ENCODE measurements at regions not wholly inside any gene's neighbourhood (a gene's known extent, or its start where the extent isn't known, plus 50 kb on each side); places are given as distances from the start of the nearest gene placed in this dataset.

DNA sequence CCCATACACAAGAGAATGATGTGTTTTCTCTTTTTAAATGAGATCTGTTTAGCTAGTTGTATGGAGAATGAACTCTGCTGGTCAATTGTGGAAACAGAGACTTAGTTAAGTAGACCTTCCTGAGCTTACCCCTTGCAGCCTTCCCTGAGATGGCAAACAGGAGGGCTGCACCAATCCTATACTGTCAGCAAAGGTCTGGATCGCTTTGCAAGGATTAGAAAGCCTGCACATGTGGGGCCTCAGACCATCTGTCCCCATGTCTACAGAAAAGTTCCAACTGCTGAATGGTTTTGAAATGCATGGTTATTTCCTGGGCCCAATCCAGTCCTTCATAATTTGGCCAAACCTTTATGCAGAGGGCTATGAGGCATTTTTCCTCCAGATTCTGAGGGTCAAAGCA lies 183.9 kb upstream of the SLC10A2 start:
- DNase-seq = peak; percentile 3

DNA sequence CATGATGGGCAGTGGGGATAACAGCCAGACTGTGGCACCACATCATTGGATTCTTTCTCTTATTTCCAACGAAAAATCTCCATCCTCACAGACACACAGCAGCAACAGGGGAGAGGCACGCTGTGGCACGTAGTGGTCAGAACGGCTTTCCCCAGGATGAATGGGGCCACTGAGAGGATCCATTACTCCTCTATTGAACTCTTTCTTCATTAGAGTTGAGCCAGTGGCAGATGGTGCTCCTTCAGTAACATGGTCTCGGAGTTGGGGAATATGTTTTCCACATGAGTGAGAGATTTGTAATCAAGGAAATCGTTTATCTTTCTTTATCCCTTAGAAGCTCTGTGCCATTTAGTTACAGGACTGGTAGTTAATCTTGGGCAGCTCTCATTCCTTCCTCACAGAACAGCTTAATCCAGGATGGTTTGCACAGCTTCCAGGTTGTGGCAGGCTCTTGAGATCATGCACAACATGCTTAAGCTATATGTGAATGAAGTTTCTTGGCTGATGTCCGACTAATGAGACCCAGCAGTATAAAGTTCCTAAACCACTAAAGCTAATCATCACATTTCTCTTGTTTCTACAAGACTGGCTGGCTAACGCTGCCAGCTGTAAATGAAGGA lies 180.5 kb upstream of the SLC10A2 start:
- DNase-seq = no peak

DNA sequence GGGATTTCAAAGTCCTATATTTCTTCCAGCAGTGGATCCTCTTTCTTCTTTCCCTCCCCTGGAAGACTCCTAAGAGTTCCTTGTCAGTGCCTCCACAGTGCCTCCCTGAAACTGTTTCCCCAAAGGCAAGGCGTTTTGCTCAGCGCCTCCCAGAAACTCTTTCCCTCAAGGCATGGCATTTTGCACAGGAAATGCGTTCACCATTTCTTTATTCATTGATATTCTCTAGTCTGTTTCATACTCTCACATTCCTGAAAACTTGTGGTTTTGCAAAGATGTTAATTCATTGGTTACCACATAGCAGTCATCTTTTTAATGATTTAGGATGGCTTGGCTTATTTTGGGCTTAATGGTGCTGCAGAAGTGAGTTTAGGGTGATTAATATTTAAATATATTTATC lies 177.3 kb upstream of the SLC10A2 start:
- no peak for DNase-seq

DNA sequence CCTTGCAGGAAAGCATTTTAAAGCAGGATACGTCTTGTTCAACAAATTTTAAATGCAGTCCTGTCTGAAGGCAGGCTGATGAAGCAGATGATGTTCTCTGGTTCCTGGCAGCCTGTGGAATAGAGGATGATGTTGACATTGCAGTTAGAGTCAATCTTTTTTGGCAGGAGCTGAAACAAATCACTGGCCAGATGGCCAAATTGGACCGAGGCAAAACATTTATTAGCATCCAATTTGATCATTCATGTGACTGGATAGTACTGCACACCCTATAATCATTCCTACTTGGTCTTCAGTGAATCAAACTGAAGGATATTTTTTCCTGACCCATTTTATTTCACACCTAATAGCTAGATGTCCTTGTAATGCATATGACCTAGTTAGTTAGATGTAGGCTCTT lies 172.2 kb upstream of the SLC10A2 start:
- DNase-seq = no peak

DNA sequence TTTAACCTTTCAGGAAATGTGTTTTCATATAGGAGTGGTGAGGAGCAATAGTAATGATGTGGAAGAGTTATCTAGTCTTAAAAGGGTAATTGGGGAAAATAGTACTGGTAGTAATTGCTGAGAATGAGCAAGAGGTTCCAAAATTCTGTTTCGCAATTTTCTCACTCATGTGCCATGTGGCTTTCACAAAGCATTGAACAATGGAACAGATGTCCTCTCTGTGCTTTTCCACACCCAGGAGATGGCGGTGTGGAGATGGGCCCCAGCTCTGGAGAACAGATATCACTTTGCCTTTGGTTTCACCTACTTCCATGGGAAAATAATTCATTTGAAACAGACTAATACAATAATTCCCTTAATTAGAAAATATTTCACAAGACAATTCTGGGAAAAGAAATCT lies 170.0 kb upstream of the SLC10A2 start:
- DNase-seq = peak; percentile 7

DNA sequence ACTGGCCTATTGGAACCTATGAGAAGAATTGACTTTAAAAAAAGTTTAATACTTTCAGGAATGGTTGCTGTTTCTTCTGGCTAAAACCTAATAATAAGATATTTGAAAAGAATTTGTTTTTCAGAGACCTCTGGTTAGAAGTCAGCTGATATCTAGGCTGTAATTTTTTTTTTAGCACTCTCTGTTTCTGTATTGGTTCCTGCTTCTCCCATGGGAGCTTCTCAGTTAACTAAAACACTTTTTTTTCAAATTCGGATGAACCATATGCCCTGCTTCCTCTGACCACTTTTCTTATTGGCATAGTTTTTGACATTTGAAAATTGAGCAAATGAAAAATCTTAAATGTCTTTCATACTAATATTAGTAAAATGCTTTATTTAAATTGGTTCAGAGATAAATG lies 163.5 kb upstream of the SLC10A2 start:
- peak; percentile 61 for DNase-seq

DNA sequence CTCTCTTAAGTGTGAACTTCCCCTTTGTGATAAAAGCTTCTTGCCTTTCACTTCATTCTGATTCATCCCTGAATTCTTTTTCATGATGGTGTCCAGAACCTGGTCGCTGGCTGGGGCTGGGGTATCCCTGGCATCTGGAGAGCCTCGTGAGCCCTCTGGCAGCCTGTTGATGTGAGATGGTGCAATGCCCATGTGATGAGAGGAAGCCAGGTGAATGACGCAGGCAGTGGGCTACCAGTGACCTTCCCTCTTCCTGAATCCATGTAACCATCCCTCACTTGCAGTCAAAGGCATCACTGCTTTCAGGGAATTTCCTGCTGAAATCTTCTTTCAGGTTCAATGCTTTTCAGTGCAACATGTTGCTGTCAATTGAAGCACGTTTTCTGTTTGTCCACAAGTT lies 158.6 kb upstream of the SLC10A2 start:
- no peak for DNase-seq

DNA sequence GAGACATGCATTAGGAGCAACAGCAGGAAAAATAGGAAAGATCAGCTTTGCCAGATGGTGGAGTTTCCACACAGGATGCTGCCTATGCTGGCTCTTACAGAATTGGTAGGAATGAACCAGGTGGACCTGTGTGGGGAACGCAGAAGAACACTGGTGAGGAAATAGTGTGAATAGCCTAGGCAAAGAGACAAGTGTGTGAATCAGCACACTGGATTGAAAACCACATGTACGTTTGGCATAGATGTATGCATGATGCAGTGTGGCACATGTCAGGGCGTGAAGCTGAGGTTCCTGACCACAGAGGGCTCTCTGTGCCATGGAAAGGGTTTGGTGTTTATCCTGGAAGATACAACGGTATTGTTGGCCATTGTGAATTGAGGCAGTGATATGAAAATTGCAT lies 156.5 kb upstream of the SLC10A2 start:
- DNase-seq = no peak

DNA sequence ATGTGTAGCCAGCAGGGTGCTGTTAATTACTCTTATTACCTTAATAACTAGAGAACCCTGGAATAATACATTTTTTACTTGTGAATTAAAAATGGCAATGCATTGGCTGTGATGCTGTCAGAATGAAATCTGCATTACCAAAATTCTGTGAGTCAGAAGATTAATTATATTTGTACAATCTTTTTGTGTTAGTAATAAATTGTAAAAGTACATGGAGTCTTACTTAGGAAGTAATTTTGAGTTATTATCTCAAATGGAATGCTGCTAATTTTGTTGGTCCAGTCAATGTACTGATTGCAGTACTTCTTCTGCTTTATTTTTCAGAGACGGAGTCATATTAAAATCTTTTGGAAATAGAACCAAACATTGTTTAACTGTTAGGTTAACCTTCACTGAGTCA lies 152.0 kb upstream of the SLC10A2 start:
- no peak for DNase-seq

DNA sequence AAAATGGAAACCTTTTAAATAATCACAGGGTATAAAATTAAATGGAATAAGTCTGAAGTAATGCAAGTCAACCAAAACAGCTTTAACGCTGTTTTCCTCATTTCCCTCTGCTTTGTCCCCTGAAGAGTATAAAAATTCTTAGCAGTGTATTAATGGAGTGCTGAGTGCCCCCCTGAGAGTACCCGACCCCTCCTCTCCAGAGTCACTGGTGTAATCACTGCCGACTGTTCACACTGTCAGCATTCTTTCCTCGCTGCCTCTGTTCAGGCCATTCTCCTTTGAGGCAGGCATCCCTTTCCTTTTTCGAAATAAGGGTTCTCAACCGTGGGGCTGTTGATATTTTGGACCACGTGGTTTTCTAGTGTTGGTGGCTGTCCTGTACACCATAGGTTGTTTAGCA lies 146.9 kb upstream of the SLC10A2 start:
- DNase-seq = no peak

DNA sequence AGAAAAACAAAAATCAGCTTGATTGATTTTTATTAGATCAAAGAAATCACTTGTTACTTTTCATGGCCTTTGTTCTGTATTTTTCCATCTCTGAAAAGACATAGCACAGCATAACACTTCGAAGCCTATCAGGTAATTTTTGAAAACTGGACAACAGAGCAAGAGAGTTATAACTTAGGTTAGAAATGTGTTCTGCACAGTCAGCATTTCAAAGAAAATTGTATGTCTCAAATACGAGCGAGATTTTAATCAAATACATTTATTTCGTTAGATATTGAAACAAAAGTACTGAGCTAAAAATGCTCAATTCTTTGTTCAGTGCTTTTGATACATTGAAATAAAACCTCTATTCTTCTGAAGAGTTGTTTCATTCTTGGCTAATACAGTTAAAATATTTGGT lies 144.1 kb upstream of the SLC10A2 start:
- no peak for DNase-seq

DNA sequence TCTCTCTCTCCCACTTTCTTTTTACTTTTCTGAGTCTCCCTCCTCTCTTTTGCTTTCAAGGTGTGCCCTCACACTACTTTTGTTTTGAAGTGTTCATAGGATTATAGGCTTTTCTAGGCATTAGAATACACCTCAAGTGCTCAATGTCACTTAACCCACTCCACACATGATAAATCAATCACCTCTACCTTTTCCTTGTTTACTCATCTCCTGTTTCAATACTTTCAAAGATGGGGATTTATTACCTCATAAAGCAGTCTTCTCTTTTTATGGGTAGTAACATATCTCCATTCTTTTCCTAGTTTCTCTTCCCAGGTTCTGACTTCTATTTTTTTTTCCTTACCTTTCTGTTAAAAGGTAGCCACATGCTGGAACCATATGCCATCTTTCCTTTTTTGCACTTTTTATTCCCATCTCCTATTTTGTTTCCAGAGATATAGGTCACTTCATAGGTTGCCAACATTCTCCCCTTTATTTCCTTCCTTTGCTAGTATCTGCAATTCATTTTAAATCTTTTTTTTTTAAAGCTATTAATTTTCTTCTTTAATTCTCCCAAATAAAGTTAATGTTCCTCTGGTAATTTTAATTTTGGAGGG lies 137.6 kb upstream of the SLC10A2 start:
- DNase-seq = no peak

DNA sequence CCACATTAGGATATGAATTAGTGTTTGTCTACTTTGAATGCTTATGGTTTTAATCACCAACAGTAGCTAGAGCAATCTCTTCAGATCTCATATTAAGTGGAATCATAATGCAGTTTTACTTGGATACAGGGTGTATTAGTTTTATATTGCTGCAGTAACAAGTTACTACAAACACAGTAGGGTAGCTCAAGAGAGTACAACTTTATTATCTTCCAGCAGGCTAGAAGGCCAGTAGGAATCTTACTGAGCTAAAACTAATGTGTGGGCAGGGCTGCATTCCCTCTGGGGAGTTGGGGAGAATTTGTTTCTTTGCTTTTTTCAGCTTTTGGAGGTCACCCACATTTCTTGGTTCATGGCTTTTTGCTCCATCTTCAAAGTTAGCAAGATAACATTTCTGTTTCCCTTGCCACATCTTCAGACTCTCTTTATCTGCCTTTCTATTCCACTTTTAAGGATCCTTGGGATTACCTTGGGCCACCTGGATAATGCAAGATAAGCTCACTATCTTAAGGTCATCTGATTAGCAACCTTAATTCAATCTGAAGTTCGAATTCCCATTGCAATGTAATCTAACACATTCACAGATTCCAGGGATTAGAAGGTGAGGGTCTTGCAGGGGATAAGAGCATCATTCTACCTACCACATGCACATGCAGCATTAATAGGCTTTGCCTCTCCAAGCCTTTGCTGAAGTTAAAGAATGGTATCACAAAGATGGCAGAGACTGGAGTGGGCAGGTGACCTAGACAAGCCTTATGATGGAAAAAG lies 134.1 kb upstream of the SLC10A2 start:
- no peak for DNase-seq

DNA sequence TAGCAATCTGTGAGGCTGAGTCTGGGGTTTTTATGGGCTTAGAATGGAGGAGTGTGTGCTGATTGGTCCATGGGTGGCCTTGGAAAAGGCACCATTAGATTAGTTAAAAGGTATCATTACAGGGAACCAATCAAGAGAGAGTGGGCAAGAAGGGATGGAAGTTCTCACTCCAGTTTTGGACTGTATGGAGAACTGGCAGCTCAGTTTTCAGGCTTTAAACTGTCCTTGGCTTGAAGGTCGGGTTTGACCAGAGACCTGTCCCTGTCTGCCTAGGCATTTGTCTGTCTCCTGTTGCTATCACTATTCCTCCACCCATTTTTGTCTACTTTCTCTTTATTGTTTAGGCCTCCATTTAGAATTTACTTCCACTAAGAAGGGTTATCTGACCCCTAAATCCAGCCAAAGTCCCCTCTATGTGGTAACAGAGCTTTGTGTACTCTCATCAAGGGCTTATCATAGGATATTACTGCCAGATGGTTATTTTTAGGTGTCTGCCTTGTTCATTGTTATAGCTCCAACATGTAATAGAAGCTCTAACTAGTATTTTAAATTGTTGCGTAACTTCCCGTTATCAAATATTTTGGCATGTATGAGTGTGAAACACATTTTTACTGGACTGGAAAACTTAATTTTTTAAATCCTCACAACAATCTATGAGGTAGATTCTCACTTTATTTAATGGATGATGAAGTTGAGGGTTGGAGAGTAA lies 133.3 kb upstream of the SLC10A2 start:
- no peak for DNase-seq

DNA sequence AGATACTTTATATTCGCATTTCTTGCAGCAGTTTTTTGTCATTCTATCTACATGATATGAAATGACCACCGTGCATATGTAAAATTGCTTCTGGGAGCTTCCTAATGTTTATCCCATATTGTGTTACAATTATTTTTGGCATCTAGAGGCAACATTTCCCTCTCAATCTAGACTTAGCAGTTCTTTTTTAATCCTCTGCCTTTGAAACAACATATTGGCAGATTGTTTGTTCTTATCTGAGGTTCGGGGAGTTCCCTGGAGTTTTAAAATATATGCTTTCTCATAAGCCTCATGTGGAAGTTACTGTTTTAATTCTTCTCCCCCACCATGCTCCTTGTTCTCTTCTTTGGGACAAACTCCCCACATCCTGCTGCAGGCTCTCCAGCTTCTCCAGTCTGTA lies 130.1 kb upstream of the SLC10A2 start:
- no peak for DNase-seq

DNA sequence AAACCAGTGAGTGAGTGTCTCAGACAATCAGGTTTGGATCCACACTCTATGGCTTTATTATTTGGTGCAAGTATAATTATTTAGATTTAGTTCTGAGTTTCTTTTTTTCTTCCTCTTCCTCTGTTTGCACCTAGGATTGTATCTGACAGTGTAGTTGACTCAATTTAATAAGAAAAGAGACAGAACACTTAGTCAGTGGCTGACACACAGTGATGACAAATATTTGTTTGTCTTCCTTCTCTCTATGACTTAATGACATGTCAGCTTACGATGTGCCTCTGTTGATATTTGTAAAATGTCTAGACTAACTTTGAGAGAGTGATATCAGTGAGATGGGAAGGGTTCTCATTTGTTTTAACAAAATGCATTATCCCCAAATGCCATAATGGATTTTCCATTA lies 129.5 kb upstream of the SLC10A2 start:
- DNase-seq = no peak

DNA sequence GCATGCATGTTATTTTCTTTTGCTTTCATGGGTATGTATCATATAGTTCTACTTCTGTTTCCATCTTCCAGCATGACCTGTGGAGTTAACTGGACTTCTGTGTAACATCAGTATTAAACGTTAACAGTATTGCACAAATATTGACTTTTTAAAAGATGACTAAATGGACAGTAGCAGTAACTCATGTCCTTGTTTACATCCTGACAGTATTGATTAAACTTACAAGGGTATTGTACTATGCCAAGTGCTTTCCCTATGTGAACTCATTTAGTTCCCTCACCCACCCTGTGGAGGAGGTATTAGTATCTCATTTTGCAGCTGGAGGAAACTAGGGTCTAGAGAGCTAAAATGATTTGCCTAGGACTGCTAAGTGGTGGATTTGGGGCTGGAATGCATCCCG lies 128.7 kb upstream of the SLC10A2 start:
- no peak for DNase-seq

DNA sequence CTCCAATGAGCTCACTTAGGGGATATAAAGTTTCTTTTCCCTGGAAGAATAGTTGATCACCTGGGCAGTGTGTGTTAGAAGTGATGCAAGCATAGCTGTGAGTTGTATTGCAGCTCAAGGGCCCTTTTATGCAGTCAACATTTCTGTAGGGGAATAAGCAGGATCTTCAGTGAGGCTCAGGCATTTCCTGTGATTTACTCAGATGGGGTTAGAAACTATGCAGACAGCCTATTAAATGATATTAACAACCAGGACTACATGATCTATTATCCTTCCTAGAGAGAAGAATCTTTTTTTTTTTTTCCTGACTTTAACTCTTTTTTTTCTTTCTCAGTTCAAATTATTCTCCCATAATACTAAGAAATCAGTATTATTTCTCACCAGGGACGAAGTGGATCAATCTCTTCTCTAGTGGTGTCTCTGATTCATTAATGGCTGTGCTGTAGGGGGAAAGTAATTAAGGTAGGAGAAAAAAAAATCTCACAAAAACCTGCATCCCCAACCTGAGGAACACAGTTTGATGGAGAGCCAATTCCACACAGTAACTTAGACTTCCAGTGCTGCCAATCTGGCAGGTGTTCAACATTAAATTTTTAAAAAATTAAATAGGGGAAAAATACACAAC lies 126.4 kb upstream of the SLC10A2 start:
- DNase-seq = no peak

DNA sequence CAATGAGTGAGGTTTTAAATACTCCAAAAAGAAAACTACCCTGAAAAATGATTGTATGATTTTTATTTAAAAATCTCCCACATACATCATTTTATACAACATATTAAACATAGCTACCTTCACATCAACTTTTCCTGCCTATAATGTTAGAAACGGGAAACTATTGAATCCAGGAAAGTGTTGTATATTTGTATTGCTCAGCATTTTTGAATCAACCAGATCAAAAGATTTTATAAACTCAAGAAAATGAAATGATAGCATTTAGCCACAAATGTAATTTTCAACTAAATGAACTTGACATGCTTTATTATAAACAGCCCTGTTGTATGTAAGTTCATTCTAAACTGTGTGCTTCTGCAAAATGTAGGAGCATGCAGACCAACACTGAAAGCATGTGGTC lies 124.6 kb upstream of the SLC10A2 start:
- no peak for DNase-seq

DNA sequence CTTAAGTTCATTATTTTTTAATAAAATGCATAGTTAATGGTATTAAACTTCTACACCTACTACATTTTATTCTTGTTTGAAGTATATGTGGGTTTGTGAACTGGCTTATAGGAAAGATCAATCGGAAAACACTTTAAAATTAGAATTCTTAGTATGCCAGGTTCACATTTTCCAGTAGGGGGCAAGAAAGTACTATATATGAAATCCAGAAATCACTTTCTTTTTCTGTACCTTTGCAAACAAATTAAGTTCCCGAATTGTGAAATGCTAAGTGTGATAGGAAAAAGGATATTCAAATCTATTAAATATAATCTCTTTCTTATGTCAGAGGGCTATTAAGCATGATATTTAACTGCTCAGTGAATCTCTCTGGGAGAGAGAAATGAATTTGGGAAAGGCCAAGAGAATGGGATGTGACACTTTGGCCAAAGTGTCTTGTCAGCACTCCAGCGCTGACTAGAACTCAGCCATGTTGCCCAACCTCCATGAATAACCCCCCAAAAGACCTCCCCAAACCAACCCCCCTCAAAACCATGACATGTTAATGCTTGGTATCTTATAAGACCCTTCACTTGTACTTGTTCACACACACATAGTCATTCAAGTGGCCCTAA lies 122.6 kb upstream of the SLC10A2 start:
- DNase-seq = peak; percentile 35

DNA sequence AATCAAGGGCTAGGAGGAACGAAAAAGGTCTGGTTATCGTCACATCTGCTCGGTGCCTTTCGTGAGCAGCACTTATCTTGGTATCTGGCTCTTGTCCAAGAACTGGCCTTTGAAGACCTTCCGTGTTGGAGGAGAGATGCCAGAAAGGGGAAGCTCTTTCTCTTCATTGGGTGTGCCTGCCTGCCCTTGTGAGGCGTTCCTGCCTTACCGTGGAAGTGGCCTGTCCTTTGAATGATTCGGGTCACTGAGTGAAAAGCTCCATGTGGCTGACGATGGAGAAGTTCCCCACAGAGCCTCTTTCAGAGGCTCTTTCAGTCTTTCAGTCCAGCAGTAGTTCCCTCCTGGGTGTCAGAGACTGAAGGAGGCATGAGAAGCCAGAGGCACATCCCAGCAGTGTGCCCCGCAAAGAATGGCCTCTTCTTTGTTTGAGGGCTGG lies 121.5 kb upstream of the SLC10A2 start:
- DNase-seq = no peak

DNA sequence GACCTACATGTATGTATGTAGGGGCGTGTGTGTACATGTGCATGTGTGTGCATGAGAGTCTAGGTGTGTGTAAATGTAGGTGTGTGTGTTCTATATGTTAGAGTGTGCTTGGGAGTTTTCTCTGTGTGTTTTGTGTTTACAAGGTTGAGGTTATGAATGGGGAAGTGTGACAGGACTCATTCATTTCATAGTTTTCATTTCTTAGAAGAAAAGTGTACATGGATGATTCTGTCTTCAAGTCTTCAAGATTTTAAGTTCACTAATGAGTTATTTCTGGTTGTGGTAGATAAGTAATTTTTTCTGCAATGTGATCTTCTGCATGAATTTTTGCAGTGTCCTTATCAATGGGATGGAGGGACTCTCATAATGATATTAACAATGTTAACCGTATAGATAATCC lies 118.2 kb upstream of the SLC10A2 start:
- no peak for DNase-seq
